ENCODE measurements at regions not wholly inside any gene's neighbourhood (a gene's known extent, or its start where the extent isn't known, plus 50 kb on each side); places are given as distances from the start of the nearest gene placed in this dataset.
"Not testable (repeated sequence)": the region's sequence is repeated elsewhere in the genome, so short reads cannot be mapped to it uniquely, and the experiment has no call there.

DNA sequence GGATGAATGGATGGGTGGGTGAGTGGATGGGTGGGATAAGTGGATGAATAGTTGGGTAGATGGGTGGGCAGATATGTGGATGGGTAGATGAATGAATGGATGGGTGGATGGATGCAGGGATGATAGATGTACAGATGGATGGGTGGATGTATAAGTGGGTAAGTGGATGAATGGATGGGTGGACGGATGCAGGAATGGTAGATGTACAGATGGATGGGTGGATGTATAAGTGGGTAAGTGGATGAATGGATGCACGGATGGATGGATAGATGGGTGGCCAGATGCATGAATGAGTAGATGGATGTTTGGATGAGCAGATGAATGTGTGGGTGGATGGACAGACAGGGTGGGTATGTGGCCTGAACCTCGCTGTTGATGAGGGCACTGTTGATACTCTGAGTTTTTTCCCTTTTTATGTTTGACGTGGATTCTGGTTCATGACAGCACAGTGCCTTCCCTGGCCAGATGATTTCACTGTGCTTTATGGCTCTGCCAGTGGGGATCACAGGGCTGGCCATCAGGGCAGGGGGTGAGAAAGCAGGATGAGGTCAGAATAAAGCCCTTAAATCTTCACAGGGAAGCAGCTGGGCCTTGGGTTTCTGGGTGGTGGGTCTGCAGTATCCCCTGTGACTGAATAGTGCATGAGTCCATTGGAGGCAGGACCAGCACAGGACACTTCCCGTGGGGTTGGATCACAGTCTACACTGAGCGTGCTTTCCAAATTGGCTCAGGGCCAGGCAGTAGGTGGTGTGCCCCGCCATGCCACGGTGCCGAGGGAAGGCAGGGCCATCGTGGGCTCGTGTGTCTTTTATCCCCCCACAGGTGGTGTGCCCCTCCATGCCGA is 213.2 kb downstream of the BANP start:
- POLR2A ChIA-PET; H3K27me3 Mint-ChIP-seq (ENCODE audit: low read depth); H3K4me1 Mint-ChIP-seq; H3K4me3 Mint-ChIP-seq; ATAC-seq; H3K36me3 Mint-ChIP-seq; H3K9me3 Mint-ChIP-seq; DNase-seq (ENCODE audit: low spot score); CTCF ChIA-PET; H3K27ac Mint-ChIP-seq: not testable (repeated sequence)

DNA sequence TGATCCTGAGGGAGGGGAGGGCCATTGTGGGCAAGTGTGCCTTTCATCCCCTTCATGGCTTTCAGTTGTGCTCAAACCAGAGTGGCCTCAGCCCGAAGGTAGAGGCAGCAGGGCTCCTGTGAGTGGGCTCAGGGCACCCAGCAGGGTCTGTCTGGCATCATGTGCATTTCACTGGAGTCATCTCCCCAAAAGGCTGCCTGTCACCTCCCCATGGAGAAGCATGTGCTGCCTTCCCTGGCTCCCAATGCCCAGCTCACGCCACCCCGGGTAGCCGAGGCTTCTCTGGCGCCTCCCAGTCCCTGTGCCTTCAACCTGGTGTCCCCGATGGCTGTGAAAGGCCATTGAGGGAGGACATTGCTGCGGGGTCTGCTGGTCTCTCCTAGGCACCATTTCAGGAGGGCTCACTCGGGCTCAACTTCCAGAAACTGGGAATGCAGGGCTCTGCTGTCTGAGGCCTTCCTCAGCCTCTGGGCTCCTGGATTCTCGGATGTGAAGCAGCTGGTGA is 213.9 kb downstream of the BANP start:
- H3K27ac Mint-ChIP-seq; POLR2A ChIA-PET; H3K27me3 Mint-ChIP-seq (ENCODE audit: low read depth); H3K9me3 Mint-ChIP-seq; DNase-seq (ENCODE audit: low spot score); CTCF ChIA-PET; H3K4me1 Mint-ChIP-seq; ATAC-seq; H3K36me3 Mint-ChIP-seq; H3K4me3 Mint-ChIP-seq: not testable (repeated sequence)

DNA sequence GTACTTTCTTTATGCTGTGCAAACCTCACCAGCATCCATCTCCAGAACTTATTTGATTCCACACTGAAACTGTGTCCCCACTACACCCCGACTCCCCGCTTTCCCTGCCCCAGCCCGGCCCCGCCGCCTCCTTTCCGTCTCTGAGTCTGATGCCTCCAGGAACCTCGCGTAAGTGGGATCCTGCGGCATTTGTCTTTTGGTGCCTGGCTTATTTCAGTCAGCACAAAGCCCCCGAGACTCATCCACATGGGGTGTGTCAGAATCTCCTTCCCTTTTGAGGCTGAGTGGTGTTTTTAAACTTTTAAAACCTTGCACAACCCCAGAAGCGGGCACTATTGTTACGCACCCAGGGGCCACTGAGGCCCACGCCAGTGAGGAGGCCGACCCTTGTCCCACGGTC is 214.4 kb downstream of the BANP start:
- POLR2A ChIA-PET; CTCF ChIA-PET; H3K36me3 Mint-ChIP-seq; DNase-seq (ENCODE audit: low spot score); H3K4me3 Mint-ChIP-seq; ATAC-seq; H3K9me3 Mint-ChIP-seq; H3K4me1 Mint-ChIP-seq; H3K27ac Mint-ChIP-seq; H3K27me3 Mint-ChIP-seq (ENCODE audit: low read depth): not testable (repeated sequence)

DNA sequence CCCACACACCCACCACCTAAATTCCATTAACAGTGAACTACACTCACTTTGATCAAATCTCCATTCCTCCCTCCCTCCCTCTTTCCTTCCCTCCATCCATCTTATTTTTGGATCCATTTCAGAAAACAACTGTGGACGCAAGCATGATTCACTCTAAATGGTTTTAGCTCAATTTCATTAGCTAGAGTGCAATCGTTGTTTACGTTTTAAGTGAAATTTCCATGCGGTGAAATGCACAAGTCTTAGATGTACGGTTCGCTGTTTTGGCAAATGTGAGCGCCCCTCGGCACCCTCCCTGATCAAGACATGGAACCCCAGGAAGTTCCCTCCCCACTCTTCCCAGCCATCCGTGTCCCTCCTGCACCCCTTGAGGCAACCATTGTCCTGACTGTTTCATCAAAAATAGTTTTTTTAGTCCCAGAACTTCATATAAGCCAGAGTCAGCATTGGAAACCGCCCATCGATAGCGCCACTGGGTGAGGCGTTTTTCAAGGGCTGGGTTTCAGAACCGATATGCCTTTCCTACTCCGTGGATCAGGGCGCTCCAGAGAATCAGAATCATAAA is 215.1 kb downstream of the BANP start:
- H3K4me3 Mint-ChIP-seq; DNase-seq (ENCODE audit: low spot score); H3K4me1 Mint-ChIP-seq; H3K27ac Mint-ChIP-seq; H3K27me3 Mint-ChIP-seq (ENCODE audit: low read depth); POLR2A ChIA-PET; H3K36me3 Mint-ChIP-seq; CTCF ChIA-PET; H3K9me3 Mint-ChIP-seq; ATAC-seq: not testable (repeated sequence)

DNA sequence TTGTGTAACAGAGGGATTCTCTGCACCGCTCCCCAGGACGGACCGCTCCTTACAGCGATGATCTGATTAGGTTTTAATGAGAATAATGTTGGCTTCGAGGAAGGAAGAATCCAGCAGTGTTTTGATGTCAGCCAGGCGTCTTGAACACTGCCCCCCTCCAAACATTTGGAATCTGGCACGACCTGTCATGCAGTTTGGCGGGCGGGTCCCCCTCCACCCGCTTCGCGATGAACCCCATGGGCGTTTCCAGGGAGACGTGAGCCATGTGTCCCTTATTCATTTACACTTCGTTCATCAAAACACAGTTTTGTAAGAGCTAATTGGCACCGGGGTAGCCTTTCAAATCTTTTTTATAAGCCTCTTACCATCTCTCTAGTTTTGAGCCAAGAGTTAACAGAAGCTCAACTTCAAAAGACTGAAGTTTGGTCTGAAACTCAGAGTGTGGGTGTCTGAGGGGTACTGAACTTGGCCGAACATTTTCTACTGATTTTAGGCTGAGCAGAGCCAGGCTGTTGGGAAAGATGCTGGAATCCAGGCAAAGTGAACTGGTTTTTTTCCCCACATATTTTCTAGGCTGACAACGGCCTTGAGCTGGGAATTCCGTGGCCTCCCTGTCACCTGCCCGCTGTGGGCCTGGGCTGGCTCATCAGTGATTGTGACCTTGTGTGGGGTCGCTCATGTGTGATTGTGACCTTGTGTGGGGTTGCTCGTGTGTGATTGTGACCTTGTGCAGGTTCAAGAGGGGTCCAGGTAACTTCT is 214.8 kb upstream of the ZNF469 start:
- H3K4me1 Mint-ChIP-seq; ATAC-seq; H3K27me3 Mint-ChIP-seq (ENCODE audit: low read depth); CTCF ChIA-PET; H3K4me3 Mint-ChIP-seq; H3K36me3 Mint-ChIP-seq; H3K27ac Mint-ChIP-seq; DNase-seq (ENCODE audit: low spot score); POLR2A ChIA-PET: not testable (repeated sequence)
- peaks cover 23% of the 10 kb centered on the region for H3K9me3 Mint-ChIP-seq

DNA sequence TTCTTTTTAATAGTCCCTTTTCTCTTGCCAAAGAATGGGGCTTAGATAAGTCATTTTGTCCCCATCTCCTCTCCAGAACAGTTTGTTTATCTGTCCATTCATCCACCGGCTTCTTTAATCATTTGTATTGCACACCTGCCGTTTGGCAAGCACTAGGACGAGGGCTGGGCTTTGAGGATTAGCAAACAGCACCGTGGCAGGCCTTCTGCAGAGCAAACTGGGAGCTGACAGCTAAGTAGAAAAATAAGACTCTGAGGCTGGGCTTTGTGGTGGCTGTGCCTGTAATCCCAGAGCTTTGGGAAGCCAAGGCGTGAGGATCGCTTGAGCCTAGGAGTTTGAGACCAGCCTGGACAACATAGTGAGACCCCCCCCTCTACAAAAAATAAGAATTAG is 214.2 kb upstream of the ZNF469 start:
- H3K36me3 Mint-ChIP-seq; ATAC-seq; H3K4me1 Mint-ChIP-seq; H3K27ac Mint-ChIP-seq; CTCF ChIA-PET; H3K27me3 Mint-ChIP-seq (ENCODE audit: low read depth); DNase-seq (ENCODE audit: low spot score); H3K4me3 Mint-ChIP-seq; POLR2A ChIA-PET: not testable (repeated sequence)
- H3K9me3 Mint-ChIP-seq = peaks cover 22% of the 10 kb centered on the region

DNA sequence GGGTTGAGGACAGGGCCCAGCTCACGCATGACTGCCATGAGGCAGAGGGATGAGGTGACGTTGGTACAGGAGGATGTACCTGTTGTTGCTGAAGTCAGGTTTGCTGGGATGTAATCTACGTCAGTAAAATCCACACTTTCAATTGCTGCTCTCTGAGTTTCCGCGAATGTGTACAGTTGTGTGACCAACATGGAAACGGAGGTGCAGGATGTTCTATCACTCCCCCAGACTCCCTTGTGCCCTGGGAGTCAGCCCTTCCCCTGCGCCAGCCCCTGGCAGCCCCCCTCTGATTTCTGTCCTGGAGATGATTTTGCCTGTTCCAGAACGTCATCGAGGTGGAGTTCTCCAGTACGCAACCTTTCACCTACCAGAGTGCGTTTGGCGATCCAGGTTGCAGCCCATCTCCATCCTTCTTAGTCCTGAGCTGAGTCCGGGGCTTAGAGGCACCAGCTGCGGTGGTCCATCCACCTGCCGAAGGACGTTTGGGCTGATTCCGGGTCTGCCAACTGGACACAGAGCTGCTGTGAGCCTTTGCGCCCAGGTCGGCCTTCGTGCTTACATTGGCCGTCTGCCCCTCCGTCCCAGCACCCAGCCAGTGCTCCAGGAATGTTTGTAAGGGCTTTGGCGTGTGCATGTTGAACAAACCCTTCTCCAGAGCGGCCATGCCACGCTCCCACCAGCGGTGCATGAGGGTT is 213.5 kb upstream of the ZNF469 start:
- DNase-seq (ENCODE audit: low spot score); H3K27me3 Mint-ChIP-seq (ENCODE audit: low read depth); POLR2A ChIA-PET; H3K4me1 Mint-ChIP-seq; H3K36me3 Mint-ChIP-seq; CTCF ChIA-PET; ATAC-seq; H3K4me3 Mint-ChIP-seq; H3K27ac Mint-ChIP-seq: not testable (repeated sequence)
- H3K9me3 Mint-ChIP-seq = peaks cover 18% of the 10 kb centered on the region

DNA sequence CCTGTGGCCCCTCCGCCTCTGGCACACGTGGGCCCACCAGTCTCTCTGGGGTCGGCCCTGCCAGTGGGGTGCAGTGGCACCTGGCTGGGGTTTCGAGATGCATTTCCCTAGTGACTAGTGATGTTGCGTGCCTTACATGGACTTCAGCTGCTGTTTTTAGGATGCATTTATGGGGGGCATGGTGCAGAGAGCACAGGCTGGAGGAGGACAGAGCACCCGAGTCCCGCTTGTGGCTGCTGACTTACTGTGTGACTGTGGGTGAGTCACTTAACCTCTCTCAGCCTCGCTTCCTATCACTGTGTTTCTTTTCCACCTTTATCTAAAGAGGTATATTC is 213.0 kb upstream of the ZNF469 start:
- H3K4me3 Mint-ChIP-seq; H3K27ac Mint-ChIP-seq; H3K36me3 Mint-ChIP-seq; H3K27me3 Mint-ChIP-seq (ENCODE audit: low read depth); POLR2A ChIA-PET; CTCF ChIA-PET; H3K4me1 Mint-ChIP-seq; ATAC-seq; DNase-seq (ENCODE audit: low spot score): not testable (repeated sequence)
- H3K9me3 Mint-ChIP-seq = peaks cover 18% of the 10 kb centered on the region

All from WTC11 (cell line).